Mesenchymal stem cell (in vitro differentiated cells and primary cell): ENCODE measurements at regions not wholly inside any gene's neighbourhood (a gene's known extent, or its start where the extent isn't known, plus 50 kb on each side); places are given as distances from the start of the nearest gene placed in this dataset.

Experiments
- DNase-seq: peaks from one replicate; pipeline ENCODE4 v3.0.0-alpha.2; 2013
- H2AFZ ChIP-seq: one replicate; pipeline ENCODE4 v1.6.1; 2013; ENCODE audit warnings: low read depth, mild to moderate bottlenecking, control low read depth, inconsistent platforms, low read length, moderate library complexity
- H2AK5ac ChIP-seq: 2 replicates; pipeline ENCODE4 v1.6.1; 2013; ENCODE audit warnings: low read length, moderate library complexity, mild to moderate bottlenecking, inconsistent platforms; ENCODE audit not compliant: severe bottlenecking
- H2BK120ac ChIP-seq: one replicate; pipeline ENCODE4 v1.6.1; 2013; ENCODE audit warnings: low read depth, mild to moderate bottlenecking, inconsistent platforms, low read length, moderate library complexity
- H2BK12ac ChIP-seq, 2 experiments: one replicate each; pipeline ENCODE4 v1.6.1; 2013; ENCODE audit warnings: inconsistent platforms in 2 of 2, low read length in 2 of 2, mild to moderate bottlenecking in 2 of 2, moderate library complexity in 2 of 2, control low read depth in 1 of 2
- H2BK15ac ChIP-seq: one replicate; pipeline ENCODE4 v1.6.1; 2013; ENCODE audit warnings: mild to moderate bottlenecking, low read depth, inconsistent platforms; ENCODE audit not compliant: poor library complexity, severe bottlenecking
- H2BK5ac ChIP-seq: 2 replicates; pipeline ENCODE4 v1.6.1; 2013; ENCODE audit warnings: low read depth, mild to moderate bottlenecking, low read length, control low read depth, inconsistent platforms; ENCODE audit not compliant: poor library complexity, severe bottlenecking
- H3K14ac ChIP-seq, 2 experiments: one replicate each; pipeline ENCODE4 v1.6.1; 2013; ENCODE audit warnings: inconsistent platforms in 2 of 2, low read length in 2 of 2, control low read depth in 1 of 2, mild to moderate bottlenecking in 1 of 2, moderate library complexity in 1 of 2
- H3K18ac ChIP-seq, 2 experiments: one replicate each; pipeline ENCODE4 v1.6.1; 2013; ENCODE audit warnings: inconsistent platforms in 2 of 2, low read length in 2 of 2, control low read depth in 1 of 2, low read depth in 1 of 2, mild to moderate bottlenecking in 1 of 2
- H3K23ac ChIP-seq, 2 experiments: one replicate each; pipeline ENCODE4 v1.6.1; 2013; ENCODE audit warnings: inconsistent platforms in 2 of 2, low read length in 2 of 2, mild to moderate bottlenecking in 2 of 2, moderate library complexity in 2 of 2, control low read depth in 1 of 2
- H3K27ac ChIP-seq: 2 replicates; pipeline ENCODE4 v1.5.1; 2013; ENCODE audit warnings: mild to moderate bottlenecking, moderate library complexity, low read length, control low read depth, inconsistent platforms; ENCODE audit not compliant: poor library complexity, severe bottlenecking
- H3K27me3 ChIP-seq, 2 experiments: 2 replicates each; pipeline versions ENCODE4 v1.6.1 to v1.7.0; 2013; ENCODE audit warnings: low read length in 2 of 2, mild to moderate bottlenecking in 2 of 2, moderate library complexity in 2 of 2, control low read depth in 1 of 2, inconsistent platforms in 1 of 2; ENCODE audit not compliant: control insufficient read depth in 1 of 2, insufficient read depth in 1 of 2
- H3K36me3 ChIP-seq, 2 experiments: 2 replicates each; pipeline versions ENCODE4 v1.6.1 to v1.7.0; 2013; ENCODE audit warnings: low read length in 2 of 2, control low read depth in 1 of 2, inconsistent platforms in 1 of 2, low read depth in 1 of 2, mild to moderate bottlenecking in 1 of 2; ENCODE audit not compliant: insufficient read depth in 2 of 2, control insufficient read depth in 1 of 2
- H3K4ac ChIP-seq, 2 experiments: one replicate each; pipeline ENCODE4 v1.6.1; 2013; ENCODE audit warnings: inconsistent platforms in 2 of 2, low read length in 2 of 2, mild to moderate bottlenecking in 2 of 2, moderate library complexity in 2 of 2, control low read depth in 1 of 2, low read depth in 1 of 2
- H3K4me1 ChIP-seq: 2 replicates; pipeline ENCODE4 v1.6.1; 2013; ENCODE audit warnings: low read depth, low read length, control low read depth; ENCODE audit not compliant: control insufficient read depth, insufficient read depth
- H3K4me2 ChIP-seq: 2 replicates; pipeline ENCODE4 v1.6.1; 2013; ENCODE audit warnings: low read length, mild to moderate bottlenecking, inconsistent platforms; ENCODE audit not compliant: poor library complexity, severe bottlenecking
- H3K4me3 ChIP-seq, 2 experiments: 2 replicates each; pipeline versions ENCODE4 v1.5.1 to v1.7.0; 2013; ENCODE audit warnings: low read length in 2 of 2, mild to moderate bottlenecking in 2 of 2, control low read depth in 1 of 2, low read depth in 1 of 2; ENCODE audit not compliant: insufficient read depth in 1 of 2
- H3K79me1 ChIP-seq: replicated peaks from 2 replicates; pipeline ENCODE4 v1.6.1; 2013; ENCODE audit warnings: mild to moderate bottlenecking, control low read depth, low read length, inconsistent platforms; ENCODE audit not compliant: poor library complexity, severe bottlenecking
- H3K9ac ChIP-seq: 2 replicates; pipeline ENCODE4 v1.7.0; 2013; ENCODE audit warnings: mild to moderate bottlenecking, low read length, moderate library complexity
- H3K9me3 ChIP-seq: 2 replicates; pipeline ENCODE4 v1.7.0; 2013; ENCODE audit warnings: mild to moderate bottlenecking, low read length; ENCODE audit not compliant: control insufficient read depth
- H4K8ac ChIP-seq: one replicate; pipeline ENCODE4 v1.6.1; 2013; ENCODE audit warnings: inconsistent platforms, mild to moderate bottlenecking, low read length, moderate library complexity
- H4K91ac ChIP-seq: one replicate; pipeline ENCODE4 v1.6.1; 2013; ENCODE audit warnings: mild to moderate bottlenecking, low read length, inconsistent platforms
- WGBS: methylation state at CpG from one replicate; pipeline ENCODE4 v1.1.7; 2013; ENCODE audit warnings: mixed read lengths; 5-methylcytosine and 5-hydroxymethylcytosine counted together

DNA sequence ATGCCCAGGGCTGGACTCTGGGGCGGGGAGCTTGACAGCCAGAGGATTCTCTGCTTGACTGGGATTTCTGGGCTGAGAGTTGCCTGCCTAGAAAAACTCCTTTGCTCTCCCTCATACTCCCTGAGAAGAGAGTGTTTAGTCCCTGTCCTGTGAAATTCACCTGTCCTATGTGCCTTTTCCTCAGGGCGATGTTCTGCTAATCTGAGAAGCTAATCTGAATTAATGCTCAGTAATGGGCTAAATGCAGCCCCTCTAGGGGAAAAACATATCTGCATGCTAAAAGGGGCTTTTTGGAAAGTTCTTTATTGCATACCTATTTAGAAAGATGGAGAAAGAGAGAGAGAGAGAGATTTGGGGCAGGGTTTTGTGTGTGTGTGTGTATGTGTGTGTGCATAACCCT, 454.4 kb downstream of the GATA3 start:
- Histone ChIP-seq H3K9me3 (no peaks in the 10 kb centered on the region), H2BK5ac (no peak overlapping the region), H3K18ac (no peak overlapping the region), H2AK5ac (no peak overlapping the region), H2BK12ac (no peak overlapping the region), H3K23ac (no peak overlapping the region), H3K36me3 (no peaks in the 10 kb centered on the region), H3K27me3 (peaks cover 0 to 5% of the 10 kb centered on the region in 2 experiments), H3K4ac (no peak overlapping the region), H3K14ac (no peak overlapping the region), H3K9ac (no peak overlapping the region), H3K4me1 (no peaks in the 10 kb centered on the region), H2AFZ (no peak overlapping the region), H3K4me3 (no peak overlapping the region), H3K79me1 (no peaks in the 10 kb centered on the region), H4K91ac (no peak overlapping the region), H2BK15ac (no peak overlapping the region), H3K27ac (no peak overlapping the region), H2BK120ac (no peak overlapping the region), H3K4me2 (no peak overlapping the region), H4K8ac (no peak overlapping the region)
- no peak for DNase-seq
- WGBS = 96% methylated on average over 2 of the region's 2 CpGs

DNA sequence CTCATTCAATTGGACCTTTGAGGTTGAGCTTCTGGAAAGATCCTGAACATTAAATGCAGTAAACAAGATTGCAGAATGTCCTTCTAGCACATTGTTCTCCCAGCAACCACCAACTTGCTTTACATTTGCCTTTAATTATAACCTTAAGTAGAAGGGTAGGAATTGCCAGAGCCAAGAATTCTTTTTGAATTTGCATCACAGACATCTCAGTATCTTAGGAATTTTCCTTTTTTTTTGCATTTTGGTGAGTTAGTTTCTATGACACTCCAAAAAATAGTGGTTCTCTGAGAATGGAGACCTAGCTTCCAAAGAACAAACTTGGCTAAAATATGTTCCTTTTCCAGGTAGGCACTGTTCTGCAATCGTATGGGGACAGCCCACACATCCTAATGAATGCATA, 456.0 kb downstream of the GATA3 start:
- Histone ChIP-seq H2BK5ac (no peak overlapping the region), H3K27me3 (no peaks in the 10 kb centered on the region), H3K9ac (no peak overlapping the region), H2AFZ (no peak overlapping the region), H2BK120ac (no peak overlapping the region), H3K4me2 (no peak overlapping the region), H3K23ac (no peak overlapping the region), H3K79me1 (no peaks in the 10 kb centered on the region), H3K4ac (no peak overlapping the region), H4K91ac (no peak overlapping the region), H4K8ac (no peak overlapping the region), H3K4me3 (no peak overlapping the region), H3K14ac (no peak overlapping the region), H3K27ac (no peak overlapping the region), H3K18ac (no peak overlapping the region), H3K4me1 (no peaks in the 10 kb centered on the region), H2AK5ac (no peak overlapping the region), H2BK12ac (no peak overlapping the region), H2BK15ac (no peak overlapping the region), H3K36me3 (no peaks in the 10 kb centered on the region), H3K9me3 (no peaks in the 10 kb centered on the region)
- WGBS = 86% methylated on average over 1 of the region's 1 CpG
- DNase-seq = no peak

DNA sequence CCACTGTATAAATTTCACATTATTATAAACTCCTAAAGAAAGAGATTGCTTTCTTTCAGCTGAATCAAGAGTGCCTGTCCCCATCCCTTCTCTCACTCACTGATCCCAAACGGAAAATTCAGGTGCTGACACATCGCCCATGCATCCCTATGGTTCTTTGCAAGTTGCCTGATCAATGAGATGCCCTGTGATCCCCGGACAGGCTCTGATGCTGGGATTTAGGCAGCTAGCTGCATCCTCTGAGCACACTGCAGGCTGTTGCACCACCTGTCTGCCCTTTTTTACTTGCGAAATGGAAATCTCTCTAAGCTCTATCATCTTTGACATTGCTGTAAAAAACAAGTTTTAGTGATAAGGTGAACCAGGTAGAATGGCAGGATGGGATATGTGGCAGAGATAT, 456.5 kb downstream of the GATA3 start:
- Histone ChIP-seq H2BK12ac (no peak overlapping the region), H3K4ac (no peak overlapping the region), H2BK5ac (no peak overlapping the region), H3K36me3 (no peaks in the 10 kb centered on the region), H2AFZ (no peak overlapping the region), H2BK15ac (no peak overlapping the region), H3K9me3 (no peaks in the 10 kb centered on the region), H3K27ac (no peak overlapping the region), H3K4me1 (no peaks in the 10 kb centered on the region), H3K9ac (no peak overlapping the region), H3K79me1 (no peaks in the 10 kb centered on the region), H2AK5ac (no peak overlapping the region), H4K91ac (no peak overlapping the region), H3K18ac (no peak overlapping the region), H4K8ac (no peak overlapping the region), H3K27me3 (no peaks in the 10 kb centered on the region), H3K23ac (no peak overlapping the region), H3K4me2 (no peak overlapping the region), H2BK120ac (no peak overlapping the region), H3K14ac (peak overlapping the region in 1 of 2 experiments; percentile 48), H3K4me3 (no peak overlapping the region)
- DNase-seq = no peak
- 73% methylated on average over 3 of the region's 4 CpGs for whole genome bisulfite sequencing

DNA sequence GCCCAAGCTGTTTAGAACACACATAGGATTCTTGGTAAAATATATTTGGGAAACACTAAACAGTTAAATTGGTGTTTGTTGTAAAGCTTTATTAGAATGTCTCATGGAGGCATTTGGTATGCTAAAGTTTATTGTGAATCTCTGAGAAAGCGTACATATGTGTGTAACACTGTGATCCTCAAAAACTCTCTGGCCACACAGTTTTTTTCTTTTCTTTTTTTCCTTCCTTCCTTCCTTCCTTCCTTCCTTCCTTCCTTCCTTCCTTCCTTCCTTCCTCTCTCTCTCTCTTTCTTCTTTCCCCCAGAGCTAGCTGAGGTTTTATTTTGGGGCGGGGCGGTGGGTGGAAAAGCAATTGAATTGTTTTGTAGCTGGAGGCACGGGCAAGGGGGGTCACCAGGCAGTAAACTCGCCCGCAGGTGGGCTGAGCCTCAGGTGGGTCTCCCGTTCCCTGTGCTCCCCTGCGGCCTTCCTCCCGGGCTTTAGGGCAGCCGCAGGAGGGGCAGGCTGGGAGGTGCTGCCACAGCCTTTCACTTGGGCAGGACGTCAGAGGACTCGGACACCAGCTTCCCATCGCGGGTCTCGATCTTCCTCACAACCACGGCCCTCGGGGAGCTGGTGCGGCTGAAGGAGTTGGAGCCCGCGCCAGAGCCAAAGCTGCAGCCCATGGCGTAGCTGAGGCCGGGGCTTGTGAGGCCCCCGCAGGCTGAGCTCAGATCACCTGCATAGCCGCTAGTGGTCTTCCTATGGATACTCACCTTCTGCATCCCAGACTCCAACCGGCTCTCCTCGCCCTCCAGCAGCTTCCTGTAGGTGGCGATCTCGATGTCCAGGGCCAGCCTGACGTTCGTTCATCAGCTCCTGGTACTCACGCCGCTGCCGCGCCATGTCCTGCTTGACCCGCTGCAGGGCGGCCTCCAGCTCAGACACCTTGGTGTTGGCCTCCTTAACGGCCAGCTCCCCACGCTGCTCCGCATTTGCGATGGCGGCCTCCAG, 459.0 kb downstream of the GATA3 start:
- no peak overlapping the region for H3K9ac ChIP-seq
- H3K14ac ChIP-seq = no peak overlapping the region
- H2BK15ac ChIP-seq = no peak overlapping the region
- no peak for DNase-seq
- H3K4me3 ChIP-seq = no peak overlapping the region
- H2BK12ac ChIP-seq = no peak overlapping the region
- H4K91ac ChIP-seq = peak overlapping the region; percentile 34
- H2AK5ac ChIP-seq = no peak overlapping the region
- H3K36me3 ChIP-seq = no peaks in the 10 kb centered on the region
- H3K4ac ChIP-seq = no peak overlapping the region
- no peak overlapping the region for H2BK5ac ChIP-seq
- no peak overlapping the region for H3K4me2 ChIP-seq
- no peaks in the 10 kb centered on the region for H3K79me1 ChIP-seq
- H2AFZ ChIP-seq = no peak overlapping the region
- H3K4me1 ChIP-seq = no peaks in the 10 kb centered on the region
- H3K23ac ChIP-seq = no peak overlapping the region
- no peak overlapping the region for H3K27ac ChIP-seq
- no peak overlapping the region for H3K18ac ChIP-seq
- no peaks in the 10 kb centered on the region for H3K9me3 ChIP-seq
- 75% methylated on average over 41 of the region's 41 CpGs for WGBS
- H2BK120ac ChIP-seq = no peak overlapping the region
- H4K8ac ChIP-seq = no peak overlapping the region
- no peaks in the 10 kb centered on the region for H3K27me3 ChIP-seq
